ENCODE measurements at regions not wholly inside any gene's neighbourhood (a gene's known extent, or its start where the extent isn't known, plus 50 kb on each side); places are given as distances from the start of the nearest gene placed in this dataset.

DNA sequence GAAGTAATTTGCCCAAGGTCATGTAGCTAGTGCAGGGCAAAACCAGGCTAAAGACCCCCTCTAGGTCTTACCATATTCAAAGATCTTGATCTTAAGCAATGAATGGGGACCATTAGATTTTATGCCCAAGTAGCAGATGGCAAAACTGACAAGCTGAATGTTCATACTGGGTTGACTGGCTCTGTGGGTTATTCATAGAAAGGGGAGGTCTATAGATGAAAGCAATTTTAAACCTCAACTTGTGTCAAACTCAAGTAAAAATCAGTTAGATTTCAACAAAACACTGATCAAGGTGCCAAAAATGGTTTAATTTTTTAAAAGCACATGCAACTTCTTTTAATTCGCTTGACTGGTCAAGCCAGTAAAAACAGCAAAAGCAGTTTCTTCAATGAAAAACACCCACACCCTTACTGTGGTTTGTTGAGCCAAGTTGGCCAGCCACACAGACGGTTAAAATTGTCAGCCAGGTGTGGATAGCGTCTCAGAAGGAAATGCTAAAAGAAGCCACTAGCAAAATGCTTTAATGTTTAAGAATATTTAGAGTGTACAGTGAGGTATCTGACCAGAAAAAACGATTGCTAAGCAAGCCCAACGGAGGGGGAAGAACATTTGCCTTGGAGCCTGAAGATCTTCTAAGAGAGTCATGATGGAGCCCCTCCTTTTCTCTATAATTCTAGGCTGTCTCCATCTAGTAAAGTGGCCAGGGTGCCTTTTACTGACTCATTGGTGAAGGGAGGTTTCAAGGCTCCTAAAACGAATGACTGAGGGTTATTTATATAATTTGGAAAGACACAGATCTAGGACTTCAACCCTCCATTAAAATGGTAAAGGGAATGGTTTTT is 539.6 kb upstream of the CLINT1 start (continued):
- TF ChIP-seq, protein P1, sequence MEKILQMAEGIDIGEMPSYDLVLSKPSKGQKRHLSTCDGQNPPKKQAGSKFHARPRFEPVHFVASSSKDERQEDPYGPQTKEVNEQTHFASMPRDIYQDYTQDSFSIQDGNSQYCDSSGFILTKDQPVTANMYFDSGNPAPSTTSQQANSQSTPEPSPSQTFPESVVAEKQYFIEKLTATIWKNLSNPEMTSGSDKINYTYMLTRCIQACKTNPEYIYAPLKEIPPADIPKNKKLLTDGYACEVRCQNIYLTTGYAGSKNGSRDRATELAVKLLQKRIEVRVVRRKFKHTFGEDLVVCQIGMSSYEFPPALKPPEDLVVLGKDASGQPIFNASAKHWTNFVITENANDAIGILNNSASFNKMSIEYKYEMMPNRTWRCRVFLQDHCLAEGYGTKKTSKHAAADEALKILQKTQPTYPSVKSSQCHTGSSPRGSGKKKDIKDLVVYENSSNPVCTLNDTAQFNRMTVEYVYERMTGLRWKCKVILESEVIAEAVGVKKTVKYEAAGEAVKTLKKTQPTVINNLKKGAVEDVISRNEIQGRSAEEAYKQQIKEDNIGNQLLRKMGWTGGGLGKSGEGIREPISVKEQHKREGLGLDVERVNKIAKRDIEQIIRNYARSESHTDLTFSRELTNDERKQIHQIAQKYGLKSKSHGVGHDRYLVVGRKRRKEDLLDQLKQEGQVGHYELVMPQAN (conservative IDR thresholded peaks at IDR 0.05): no peak
- TF ChIP-seq, protein P2, sequence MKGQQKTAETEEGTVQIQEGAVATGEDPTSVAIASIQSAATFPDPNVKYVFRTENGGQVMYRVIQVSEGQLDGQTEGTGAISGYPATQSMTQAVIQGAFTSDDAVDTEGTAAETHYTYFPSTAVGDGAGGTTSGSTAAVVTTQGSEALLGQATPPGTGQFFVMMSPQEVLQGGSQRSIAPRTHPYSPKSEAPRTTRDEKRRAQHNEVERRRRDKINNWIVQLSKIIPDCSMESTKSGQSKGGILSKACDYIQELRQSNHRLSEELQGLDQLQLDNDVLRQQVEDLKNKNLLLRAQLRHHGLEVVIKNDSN (IDR thresholded peaks at IDR 0.05; ENCODE audit: borderline replicate concordance, extremely low read length, insufficient read depth, low read depth, low read length): no peak
- TF ChIP-seq, protein P3, sequence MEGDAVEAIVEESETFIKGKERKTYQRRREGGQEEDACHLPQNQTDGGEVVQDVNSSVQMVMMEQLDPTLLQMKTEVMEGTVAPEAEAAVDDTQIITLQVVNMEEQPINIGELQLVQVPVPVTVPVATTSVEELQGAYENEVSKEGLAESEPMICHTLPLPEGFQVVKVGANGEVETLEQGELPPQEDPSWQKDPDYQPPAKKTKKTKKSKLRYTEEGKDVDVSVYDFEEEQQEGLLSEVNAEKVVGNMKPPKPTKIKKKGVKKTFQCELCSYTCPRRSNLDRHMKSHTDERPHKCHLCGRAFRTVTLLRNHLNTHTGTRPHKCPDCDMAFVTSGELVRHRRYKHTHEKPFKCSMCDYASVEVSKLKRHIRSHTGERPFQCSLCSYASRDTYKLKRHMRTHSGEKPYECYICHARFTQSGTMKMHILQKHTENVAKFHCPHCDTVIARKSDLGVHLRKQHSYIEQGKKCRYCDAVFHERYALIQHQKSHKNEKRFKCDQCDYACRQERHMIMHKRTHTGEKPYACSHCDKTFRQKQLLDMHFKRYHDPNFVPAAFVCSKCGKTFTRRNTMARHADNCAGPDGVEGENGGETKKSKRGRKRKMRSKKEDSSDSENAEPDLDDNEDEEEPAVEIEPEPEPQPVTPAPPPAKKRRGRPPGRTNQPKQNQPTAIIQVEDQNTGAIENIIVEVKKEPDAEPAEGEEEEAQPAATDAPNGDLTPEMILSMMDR (IDR thresholded peaks at IDR 0.05 in 2 of 3, conservative IDR thresholded peaks at IDR 0.05 in 1 of 3; ENCODE audit: control insufficient read depth in 2 of 3, extremely low read depth in 1 of 3, insufficient read depth in 1 of 3, low read depth in 3 of 3, low read length in 3 of 3): no peak
- no peak for TF ChIP-seq TARDBP (IDR thresholded peaks at IDR 0.05; ENCODE audit: borderline replicate concordance)
- TF ChIP-seq ZNF207 (IDR thresholded peaks at IDR 0.05; ENCODE audit: borderline replicate concordance): no peak
- TF ChIP-seq, protein P4, sequence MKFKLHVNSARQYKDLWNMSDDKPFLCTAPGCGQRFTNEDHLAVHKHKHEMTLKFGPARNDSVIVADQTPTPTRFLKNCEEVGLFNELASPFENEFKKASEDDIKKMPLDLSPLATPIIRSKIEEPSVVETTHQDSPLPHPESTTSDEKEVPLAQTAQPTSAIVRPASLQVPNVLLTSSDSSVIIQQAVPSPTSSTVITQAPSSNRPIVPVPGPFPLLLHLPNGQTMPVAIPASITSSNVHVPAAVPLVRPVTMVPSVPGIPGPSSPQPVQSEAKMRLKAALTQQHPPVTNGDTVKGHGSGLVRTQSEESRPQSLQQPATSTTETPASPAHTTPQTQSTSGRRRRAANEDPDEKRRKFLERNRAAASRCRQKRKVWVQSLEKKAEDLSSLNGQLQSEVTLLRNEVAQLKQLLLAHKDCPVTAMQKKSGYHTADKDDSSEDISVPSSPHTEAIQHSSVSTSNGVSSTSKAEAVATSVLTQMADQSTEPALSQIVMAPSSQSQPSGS (IDR thresholded peaks at IDR 0.05; ENCODE audit: low read length): peak; percentile 59
- TF ChIP-seq NFIC (IDR thresholded peaks at IDR 0.05; ENCODE audit: low read depth, low read length): peak; percentile 77
- TF ChIP-seq CHD4 (IDR thresholded peaks at IDR 0.05): no peak
- TF ChIP-seq CHD2 (IDR thresholded peaks at IDR 0.05; ENCODE audit: borderline replicate concordance, low read depth, low read length): peak; percentile 38; the same call in 1 of the 2 replicates
- TF ChIP-seq RAD51 (IDR thresholded peaks at IDR 0.05): no peak
- no peak for TF ChIP-seq SUZ12 (IDR thresholded peaks at IDR 0.05; ENCODE audit: unreplicated experiment)
- TF ChIP-seq PAX5 (IDR thresholded peaks at IDR 0.05; ENCODE audit: borderline replicate concordance, low read depth, low read length): peak; percentile 67; the same call in 1 of the 2 replicates
- TF ChIP-seq FOS (IDR thresholded peaks at IDR 0.05; ENCODE audit: borderline replicate concordance, extremely low read depth, insufficient read length): no peak
- peak; percentile 58; the same call in 1 of the 2 replicates for TF ChIP-seq MEF2A (IDR thresholded peaks at IDR 0.05; ENCODE audit: insufficient read depth, low read depth, low read length)
- peak; percentile 31; the same call in 1 of the 2 replicates for TF ChIP-seq GATAD2B (conservative IDR thresholded peaks at IDR 0.05; ENCODE audit: low read depth)
- TF ChIP-seq CBFB (IDR thresholded peaks at IDR 0.05; ENCODE audit: low read depth): peak; percentile 79
- TF ChIP-seq, protein P5, sequence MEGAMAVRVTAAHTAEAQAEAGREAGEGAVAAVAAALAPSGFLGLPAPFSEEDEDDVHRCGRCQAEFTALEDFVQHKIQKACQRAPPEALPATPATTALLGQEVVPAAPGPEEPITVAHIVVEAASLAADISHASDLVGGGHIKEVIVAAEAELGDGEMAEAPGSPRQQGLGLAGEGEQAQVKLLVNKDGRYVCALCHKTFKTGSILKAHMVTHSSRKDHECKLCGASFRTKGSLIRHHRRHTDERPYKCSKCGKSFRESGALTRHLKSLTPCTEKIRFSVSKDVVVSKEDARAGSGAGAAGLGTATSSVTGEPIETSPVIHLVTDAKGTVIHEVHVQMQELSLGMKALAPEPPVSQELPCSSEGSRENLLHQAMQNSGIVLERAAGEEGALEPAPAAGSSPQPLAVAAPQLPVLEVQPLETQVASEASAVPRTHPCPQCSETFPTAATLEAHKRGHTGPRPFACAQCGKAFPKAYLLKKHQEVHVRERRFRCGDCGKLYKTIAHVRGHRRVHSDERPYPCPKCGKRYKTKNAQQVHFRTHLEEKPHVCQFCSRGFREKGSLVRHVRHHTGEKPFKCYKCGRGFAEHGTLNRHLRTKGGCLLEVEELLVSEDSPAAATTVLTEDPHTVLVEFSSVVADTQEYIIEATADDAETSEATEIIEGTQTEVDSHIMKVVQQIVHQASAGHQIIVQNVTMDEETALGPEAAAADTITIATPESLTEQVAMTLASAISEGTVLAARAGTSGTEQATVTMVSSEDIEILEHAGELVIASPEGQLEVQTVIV (IDR thresholded peaks at IDR 0.05; ENCODE audit: borderline replicate concordance, partially characterized antibody): no peak
- no peak for TF ChIP-seq SP1 (IDR thresholded peaks at IDR 0.05; ENCODE audit: low read depth, low read length)
- TF ChIP-seq MTA3 (IDR thresholded peaks at IDR 0.05; ENCODE audit: borderline replicate concordance, low read length): no peak; the same call in 1 of the 2 replicates
- TF ChIP-seq ZNF384 (IDR thresholded peaks at IDR 0.05; ENCODE audit: borderline replicate concordance, low read depth, low read length): no peak
